Caco-2 (cell line): ENCODE measurements at regions not wholly inside any gene's neighbourhood (a gene's known extent, or its start where the extent isn't known, plus 50 kb on each side); places are given as distances from the start of the nearest gene placed in this dataset.

Experiments used
- BruUV-seq: library from RNA; stranded (reverse); fragments of 400-500 nt; replicated peaks from 2 replicates; lab custom pipeline; 2021; lab: Mats Ljungman, UMichigan
- CTCF ChIA-PET: fragments of 300-600 bp; sonication (Branson Sonifier 250); formaldehyde crosslinking; loops from one replicate; lab custom pipeline; 2022; ENCODE audit warnings: antibody characterized with exemption; lab: Charles Lee
- POLR2A ChIA-PET: fragments of 300-600 bp; sonication (Branson Sonifier 250); formaldehyde crosslinking; loops from one replicate; lab custom pipeline; 2022; ENCODE audit warnings: antibody characterized with exemption; lab: Charles Lee
- DNase-seq, 2 experiments: peaks; one replicate each; pipeline versions ENCODE4 v3.0.0 to v3.0.0-alpha.2; 2020 to 2022
- H3K27me3 ChIP-seq: replicated peaks from 2 replicates; pipeline ENCODE4 v1.6.0; 2011; ENCODE audit warnings: low read length; ENCODE audit not compliant: control insufficient read depth, insufficient read depth
- H3K36me3 ChIP-seq: 2 replicates; pipeline ENCODE4 v1.5.1; 2011; ENCODE audit warnings: low read length; ENCODE audit not compliant: control insufficient read depth, insufficient read depth
- H3K4me1 ChIP-seq: fragments of 250-450 bp; sonication (Bioruptor Pico); 2 replicates; pipeline ENCODE4 v1.5.1; 2020; ENCODE audit warnings: mild to moderate bottlenecking
- H3K4me3 ChIP-seq: 2 replicates; pipeline ENCODE4 v1.5.1; 2011; ENCODE audit warnings: low read depth, mild to moderate bottlenecking, control low read depth, low read length
- H3K9me3 ChIP-seq: fragments of 250-450 bp; sonication (Bioruptor Pico); 2 replicates; pipeline ENCODE4 v1.5.1; 2020; ENCODE audit warnings: mild to moderate bottlenecking, moderate library complexity
- H3K27ac Mint-ChIP-seq: one replicate; pipeline ENCODE4 v1.8.0; 2022; ENCODE audit warnings: mixed read lengths; ENCODE audit not compliant: unreplicated experiment
- H3K27me3 Mint-ChIP-seq: one replicate; pipeline ENCODE4 v1.8.0; 2022; ENCODE audit warnings: mixed read lengths; ENCODE audit not compliant: insufficient read depth, unreplicated experiment
- H3K36me3 Mint-ChIP-seq: one replicate; pipeline ENCODE4 v1.8.0; 2022; ENCODE audit warnings: mild to moderate bottlenecking, mixed read lengths; ENCODE audit not compliant: insufficient read depth, unreplicated experiment
- H3K4me1 Mint-ChIP-seq: one replicate; pipeline ENCODE4 v1.8.0; 2022; ENCODE audit warnings: low read depth, mixed read lengths; ENCODE audit not compliant: unreplicated experiment
- H3K4me3 Mint-ChIP-seq: one replicate; pipeline ENCODE4 v1.8.0; 2022; ENCODE audit warnings: mild to moderate bottlenecking, moderate library complexity, mixed read lengths; ENCODE audit not compliant: unreplicated experiment
- H3K9me3 Mint-ChIP-seq: one replicate; pipeline ENCODE4 v1.8.0; 2022; ENCODE audit warnings: mixed read lengths; ENCODE audit not compliant: unreplicated experiment
- CTCF ChIP-seq, 2 experiments: fragments of 200-600 bp in 1 of 2; IDR thresholded peaks; 1 replicate in 1 of 2; 2 replicates in 1 of 2; pipeline versions ENCODE4 v1.5.1 to v1.8.0; 2011 to 2022; ENCODE audit warnings: antibody characterized with exemption in 1 of 2, control low read depth in 1 of 2, inconsistent platforms in 1 of 2, low read depth in 1 of 2, low read length in 1 of 2, mild to moderate bottlenecking in 1 of 2, moderate library complexity in 1 of 2; ENCODE audit not compliant: insufficient read depth in 1 of 2, severe bottlenecking in 1 of 2, unreplicated experiment in 1 of 2
- intact Hi-C: fragments of 100-400 bp; cut with micrococcal nuclease; formaldehyde crosslinking; loops from one replicate; pipeline ENCODE4 v1.10.0; 2022; ENCODE audit not compliant: unreplicated experiment

- Histone ChIP-seq H3K36me3 (no peaks in the 10 kb centered on the region), H3K4me3 (no peak overlapping the region), H3K4me1 (no peaks in the 10 kb centered on the region), H3K27me3 (no peaks in the 10 kb centered on the region; the same call in 1 of the 2 replicates), H3K9me3 (no peaks in the 10 kb centered on the region)
- TF ChIP-seq CTCF (IDR thresholded peaks at IDR 0.05; ENCODE audit: insufficient read depth in 1 of 2, low read depth in 1 of 2, low read length in 1 of 2, severe bottlenecking in 1 of 2, unreplicated experiment in 1 of 2): no peak
- no peaks in the 10 kb centered on the region for H3K4me1 Mint-ChIP-seq
- CTCF ChIA-PET: no interaction called here
- no peak overlapping the region for H3K27ac Mint-ChIP-seq
- BruUV-seq: no TSS peak
- POLR2A ChIA-PET: no interaction called here
- H3K27me3 Mint-ChIP-seq: no peaks in the 10 kb centered on the region
- no peak for DNase-seq
- no peaks in the 10 kb centered on the region for H3K36me3 Mint-ChIP-seq
- H3K4me3 Mint-ChIP-seq: no peak overlapping the region
- intact Hi-C loops: no loop called here
- H3K9me3 Mint-ChIP-seq: peaks cover 11% of the 10 kb centered on the region
These were observed 1117.8 kb downstream of the BCL11A start for GRCh38 chr2:59435635-59436034.

GRCh38 chr2:59428940-59429339, 1124.5 kb downstream of the BCL11A start:
- H3K4me1 Mint-ChIP-seq: no peaks in the 10 kb centered on the region
- POLR2A ChIA-PET: no interaction called here
- no peak overlapping the region for H3K4me3 Mint-ChIP-seq

GRCh38 chr2:59427980-59428379, 1125.5 kb downstream of the BCL11A start:
- POLR2A ChIA-PET: no interaction called here
- no peak overlapping the region for H3K4me3 Mint-ChIP-seq

More at GRCh38 chr2:59428940-59429339, 1124.5 kb downstream of the BCL11A start:
- H3K27me3 ChIP-seq: no peaks in the 10 kb centered on the region
- H3K9me3 ChIP-seq: no peaks in the 10 kb centered on the region
- Mint-ChIP-seq H3K9me3 (peaks cover 22% of the 10 kb centered on the region), H3K36me3 (no peaks in the 10 kb centered on the region), H3K27ac (no peak overlapping the region), H3K27me3 (no peaks in the 10 kb centered on the region)
- no peak overlapping the region for H3K4me3 ChIP-seq
- no peak for TF ChIP-seq CTCF (IDR thresholded peaks at IDR 0.05; ENCODE audit: insufficient read depth in 1 of 2, low read depth in 1 of 2, low read length in 1 of 2, severe bottlenecking in 1 of 2, unreplicated experiment in 1 of 2)
- intact Hi-C loops: no loop called here
- DNase-seq: no peak
- no peaks in the 10 kb centered on the region; the same call in 1 of the 2 replicates for H3K4me1 ChIP-seq
- CTCF ChIA-PET: no interaction called here
- H3K36me3 ChIP-seq: no peaks in the 10 kb centered on the region
- no TSS peak for BruUV-seq

More at GRCh38 chr2:59427980-59428379, 1125.5 kb downstream of the BCL11A start:
- Mint-ChIP-seq H3K27ac (no peak overlapping the region), H3K36me3 (no peaks in the 10 kb centered on the region), H3K27me3 (no peaks in the 10 kb centered on the region), H3K9me3 (peaks cover 22% of the 10 kb centered on the region), H3K4me1 (no peaks in the 10 kb centered on the region)
- H3K4me3 ChIP-seq: no peak overlapping the region
- intact Hi-C loops: no loop called here
- CTCF ChIA-PET: no interaction called here
- no peaks in the 10 kb centered on the region for H3K9me3 ChIP-seq
- TF ChIP-seq CTCF (IDR thresholded peaks at IDR 0.05; ENCODE audit: insufficient read depth in 1 of 2, low read depth in 1 of 2, low read length in 1 of 2, severe bottlenecking in 1 of 2, unreplicated experiment in 1 of 2): no peak
- no peaks in the 10 kb centered on the region; the same call in 1 of the 2 replicates for H3K4me1 ChIP-seq
- BruUV-seq: no TSS peak
- DNase-seq: peak; percentile 12 to 54
- H3K27me3 ChIP-seq: no peaks in the 10 kb centered on the region
- no peaks in the 10 kb centered on the region for H3K36me3 ChIP-seq
